ENCODE measurements at regions not wholly inside any gene's neighbourhood (a gene's known extent, or its start where the extent isn't known, plus 50 kb on each side); places are given as distances from the start of the nearest gene placed in this dataset.
"Not testable (repeated sequence)": the region's sequence is repeated elsewhere in the genome, so short reads cannot be mapped to it uniquely, and the experiment has no call there.

- no peak for DNase-seq
Observed at GRCh38 chr2:84373391-84373790, 85.7 kb downstream of the SUCLG1 start.

- no peak for DNase-seq
Observed at GRCh38 chr2:84362541-84362940, 96.5 kb downstream of the SUCLG1 start.

- DNase-seq: peak; percentile 34
Observed at GRCh38 chr2:84338069-84338468, 121.0 kb downstream of the SUCLG1 start.

GRCh38 chr2:84327645-84328249 is 131.3 kb downstream of the SUCLG1 start:
- DNase-seq: no peak

GRCh38 chr2:84326831-84327432 is 132.1 kb downstream of the SUCLG1 start:
- DNase-seq: no peak

GRCh38 chr2:84323890-84324289 is 135.2 kb downstream of the SUCLG1 start:
- no peak for DNase-seq

- no peak for DNase-seq
Observed at GRCh38 chr2:84320940-84321339, 138.1 kb downstream of the SUCLG1 start.

- no peak for DNase-seq
Observed at GRCh38 chr2:84319581-84319980, 139.5 kb downstream of the SUCLG1 start.

GRCh38 chr2:84317135-84317534 is 141.9 kb downstream of the SUCLG1 start:
- no peak for DNase-seq

GRCh38 chr2:84314901-84315330 is 144.2 kb downstream of the SUCLG1 start:
- DNase-seq: no peak

GRCh38 chr2:84314250-84314649 is 144.8 kb downstream of the SUCLG1 start:
- DNase-seq: no peak

GRCh38 chr2:84309281-84309680 is 149.8 kb downstream of the SUCLG1 start:
- DNase-seq: no peak

- DNase-seq: no peak
Observed at GRCh38 chr2:84306361-84306760, 152.7 kb downstream of the SUCLG1 start.

GRCh38 chr2:84302513-84303412 is 156.3 kb downstream of the SUCLG1 start:
- peak; percentile 52 for DNase-seq

GRCh38 chr2:84301717-84302116 is 157.4 kb downstream of the SUCLG1 start:
- DNase-seq: peak; percentile 9

- no peak for DNase-seq
Observed at GRCh38 chr2:84300696-84301029, 158.4 kb downstream of the SUCLG1 start.

GRCh38 chr2:84300001-84300695 is 158.9 kb downstream of the SUCLG1 start:
- DNase-seq: not testable (repeated sequence)

GRCh38 chr2:84299211-84299775 is 159.8 kb downstream of the SUCLG1 start:
- DNase-seq: no peak

GRCh38 chr2:84297155-84297554 is 161.9 kb downstream of the SUCLG1 start:
- no peak for DNase-seq

GRCh38 chr2:84293791-84294380 is 165.2 kb downstream of the SUCLG1 start:
- no peak for DNase-seq

- DNase-seq: no peak
Observed at GRCh38 chr2:84292545-84292944, 166.5 kb downstream of the SUCLG1 start.

- DNase-seq: no peak
Observed at GRCh38 chr2:84290537-84290936, 168.5 kb downstream of the SUCLG1 start.

- no peak for DNase-seq
Observed at GRCh38 chr2:84288293-84288692, 170.8 kb downstream of the SUCLG1 start.
